DND-41 (cell line): ENCODE measurements at regions not wholly inside any gene's neighbourhood (a gene's known extent, or its start where the extent isn't known, plus 50 kb on each side); places are given as distances from the start of the nearest gene placed in this dataset.
"Not testable (repeated sequence)": the region's sequence is repeated elsewhere in the genome, so short reads cannot be mapped to it uniquely, and the experiment has no call there.

ENCODE experiments used
- ATAC-seq: fragments of 200-7000 bp; cut with Tn5 transposase; 3 replicates; pipeline ENCODE4 v1.9.1; 2021; ENCODE audit warnings: low read depth; ENCODE audit not compliant: insufficient read depth
- DNase-seq: peaks from one replicate; pipeline ENCODE4 v3.0.0-alpha.2; 2020
- H2AFZ ChIP-seq: 2 replicates; pipeline ENCODE4 v1.6.0; 2012; ENCODE audit warnings: low read depth, low read length
- H3K27ac ChIP-seq: 2 replicates; pipeline ENCODE4 v1.5.1; 2012; ENCODE audit warnings: low read length, inconsistent platforms
- H3K27me3 ChIP-seq: fragments of 200-600 bp; sonication (generic); 2 replicates; pipeline ENCODE4 v1.6.0; 2012; ENCODE audit warnings: low read length, mild to moderate bottlenecking, inconsistent platforms; ENCODE audit not compliant: insufficient read depth, poor library complexity
- H3K36me3 ChIP-seq: 2 replicates; pipeline ENCODE4 v1.5.1; 2012; ENCODE audit warnings: low read length, inconsistent platforms; ENCODE audit not compliant: insufficient read depth
- H3K4me1 ChIP-seq: 2 replicates; pipeline ENCODE4 v1.5.1; 2012; ENCODE audit warnings: mild to moderate bottlenecking, low read length; ENCODE audit not compliant: insufficient read depth
- H3K4me2 ChIP-seq: 2 replicates; pipeline ENCODE4 v1.6.0; 2012; ENCODE audit warnings: mild to moderate bottlenecking, moderate library complexity, low read length, inconsistent platforms; ENCODE audit not compliant: insufficient read depth
- H3K4me3 ChIP-seq, 2 experiments: fragments of 200-600 bp in 1 of 2; shearing (Covaris generic) in 1 of 2; 2 replicates each; pipeline ENCODE4 v1.5.1; 2012 to 2016; ENCODE audit warnings: inconsistent platforms in 2 of 2, low read length in 2 of 2, mild to moderate bottlenecking in 2 of 2, low read depth in 1 of 2, moderate library complexity in 1 of 2
- H3K79me2 ChIP-seq: 2 replicates; pipeline ENCODE4 v1.6.0; 2012; ENCODE audit warnings: low read length, inconsistent platforms; ENCODE audit not compliant: insufficient read depth
- H3K9ac ChIP-seq: 2 replicates; pipeline ENCODE4 v1.6.0; 2012; ENCODE audit warnings: low read depth, mild to moderate bottlenecking, inconsistent platforms, low read length, moderate library complexity
- H3K9me3 ChIP-seq: 2 replicates; pipeline ENCODE4 v1.5.1; 2012; ENCODE audit warnings: low read length, moderate library complexity, mild to moderate bottlenecking, inconsistent platforms; ENCODE audit not compliant: insufficient read depth, severe bottlenecking
- H4K20me1 ChIP-seq: 2 replicates; pipeline ENCODE4 v1.6.0; 2012; ENCODE audit warnings: low read length; ENCODE audit not compliant: insufficient read depth
- EZH2 ChIP-seq: IDR thresholded peaks from 3 replicates; pipeline ENCODE4 v1.6.1; 2012; ENCODE audit warnings: borderline replicate concordance, low read depth, mild to moderate bottlenecking, moderate library complexity, low read length, inconsistent platforms; ENCODE audit not compliant: severe bottlenecking
- TF ChIP-seq, protein P1 (sequence below): IDR thresholded peaks from 2 replicates; pipeline ENCODE4 v1.5.1; 2012; ENCODE audit warnings: borderline replicate concordance, low read length, moderate library complexity, mild to moderate bottlenecking; ENCODE audit not compliant: poor library complexity, severe bottlenecking; ENCODE audit errors: extremely low read depth

GRCh38 chr9:102642651-102643050, 352.5 kb upstream of the CYLC2 start:
- no peak for DNase-seq
- no peak overlapping the region for H3K4me2 ChIP-seq
- no peak for ATAC-seq
- no peak overlapping the region for H2AFZ ChIP-seq
- no peaks in the 10 kb centered on the region for H3K79me2 ChIP-seq
- H3K4me1 ChIP-seq, result no peaks in the 10 kb centered on the region
- H3K9me3 ChIP-seq, result no peaks in the 10 kb centered on the region
- H4K20me1 ChIP-seq, result no peaks in the 10 kb centered on the region
- TF ChIP-seq, protein P1, sequence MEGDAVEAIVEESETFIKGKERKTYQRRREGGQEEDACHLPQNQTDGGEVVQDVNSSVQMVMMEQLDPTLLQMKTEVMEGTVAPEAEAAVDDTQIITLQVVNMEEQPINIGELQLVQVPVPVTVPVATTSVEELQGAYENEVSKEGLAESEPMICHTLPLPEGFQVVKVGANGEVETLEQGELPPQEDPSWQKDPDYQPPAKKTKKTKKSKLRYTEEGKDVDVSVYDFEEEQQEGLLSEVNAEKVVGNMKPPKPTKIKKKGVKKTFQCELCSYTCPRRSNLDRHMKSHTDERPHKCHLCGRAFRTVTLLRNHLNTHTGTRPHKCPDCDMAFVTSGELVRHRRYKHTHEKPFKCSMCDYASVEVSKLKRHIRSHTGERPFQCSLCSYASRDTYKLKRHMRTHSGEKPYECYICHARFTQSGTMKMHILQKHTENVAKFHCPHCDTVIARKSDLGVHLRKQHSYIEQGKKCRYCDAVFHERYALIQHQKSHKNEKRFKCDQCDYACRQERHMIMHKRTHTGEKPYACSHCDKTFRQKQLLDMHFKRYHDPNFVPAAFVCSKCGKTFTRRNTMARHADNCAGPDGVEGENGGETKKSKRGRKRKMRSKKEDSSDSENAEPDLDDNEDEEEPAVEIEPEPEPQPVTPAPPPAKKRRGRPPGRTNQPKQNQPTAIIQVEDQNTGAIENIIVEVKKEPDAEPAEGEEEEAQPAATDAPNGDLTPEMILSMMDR, result no peak
- no peak for TF ChIP-seq EZH2
- H3K36me3 ChIP-seq, result no peaks in the 10 kb centered on the region
- H3K9ac ChIP-seq, result no peak overlapping the region
- no peaks in the 10 kb centered on the region for H3K27me3 ChIP-seq
- no peak overlapping the region for H3K4me3 ChIP-seq
- H3K27ac ChIP-seq, result no peak overlapping the region

GRCh38 chr9:102631559-102631958, 363.6 kb upstream of the CYLC2 start:
- no peak overlapping the region for H3K4me3 ChIP-seq
- H3K79me2 ChIP-seq, result no peaks in the 10 kb centered on the region
- no peaks in the 10 kb centered on the region for H3K36me3 ChIP-seq
- H2AFZ ChIP-seq, result no peak overlapping the region
- H3K9me3 ChIP-seq, result no peaks in the 10 kb centered on the region
- DNase-seq (no peak), ATAC-seq (no peak)
- TF ChIP-seq, protein P1, result peak; percentile 44
- TF ChIP-seq EZH2, result no peak
- H4K20me1 ChIP-seq, result no peaks in the 10 kb centered on the region
- no peak overlapping the region for H3K9ac ChIP-seq
- no peak overlapping the region for H3K27ac ChIP-seq
- H3K4me2 ChIP-seq, result no peak overlapping the region
- H3K27me3 ChIP-seq, result no peaks in the 10 kb centered on the region
- no peaks in the 10 kb centered on the region for H3K4me1 ChIP-seq

GRCh38 chr9:102609461-102609860, 385.7 kb upstream of the CYLC2 start:
- no peaks in the 10 kb centered on the region for H3K4me1 ChIP-seq
- H2AFZ ChIP-seq, result no peak overlapping the region
- H3K9ac ChIP-seq, result no peak overlapping the region
- H3K27ac ChIP-seq, result no peak overlapping the region
- DNase-seq (no peak), ATAC-seq (no peak)
- H3K36me3 ChIP-seq, result no peaks in the 10 kb centered on the region
- no peak overlapping the region for H3K4me3 ChIP-seq
- no peaks in the 10 kb centered on the region for H4K20me1 ChIP-seq
- no peaks in the 10 kb centered on the region for H3K79me2 ChIP-seq
- no peaks in the 10 kb centered on the region for H3K27me3 ChIP-seq
- no peaks in the 10 kb centered on the region for H3K9me3 ChIP-seq
- no peak overlapping the region for H3K4me2 ChIP-seq
- no peak for TF ChIP-seq EZH2
- TF ChIP-seq, protein P1, result no peak

DNA sequence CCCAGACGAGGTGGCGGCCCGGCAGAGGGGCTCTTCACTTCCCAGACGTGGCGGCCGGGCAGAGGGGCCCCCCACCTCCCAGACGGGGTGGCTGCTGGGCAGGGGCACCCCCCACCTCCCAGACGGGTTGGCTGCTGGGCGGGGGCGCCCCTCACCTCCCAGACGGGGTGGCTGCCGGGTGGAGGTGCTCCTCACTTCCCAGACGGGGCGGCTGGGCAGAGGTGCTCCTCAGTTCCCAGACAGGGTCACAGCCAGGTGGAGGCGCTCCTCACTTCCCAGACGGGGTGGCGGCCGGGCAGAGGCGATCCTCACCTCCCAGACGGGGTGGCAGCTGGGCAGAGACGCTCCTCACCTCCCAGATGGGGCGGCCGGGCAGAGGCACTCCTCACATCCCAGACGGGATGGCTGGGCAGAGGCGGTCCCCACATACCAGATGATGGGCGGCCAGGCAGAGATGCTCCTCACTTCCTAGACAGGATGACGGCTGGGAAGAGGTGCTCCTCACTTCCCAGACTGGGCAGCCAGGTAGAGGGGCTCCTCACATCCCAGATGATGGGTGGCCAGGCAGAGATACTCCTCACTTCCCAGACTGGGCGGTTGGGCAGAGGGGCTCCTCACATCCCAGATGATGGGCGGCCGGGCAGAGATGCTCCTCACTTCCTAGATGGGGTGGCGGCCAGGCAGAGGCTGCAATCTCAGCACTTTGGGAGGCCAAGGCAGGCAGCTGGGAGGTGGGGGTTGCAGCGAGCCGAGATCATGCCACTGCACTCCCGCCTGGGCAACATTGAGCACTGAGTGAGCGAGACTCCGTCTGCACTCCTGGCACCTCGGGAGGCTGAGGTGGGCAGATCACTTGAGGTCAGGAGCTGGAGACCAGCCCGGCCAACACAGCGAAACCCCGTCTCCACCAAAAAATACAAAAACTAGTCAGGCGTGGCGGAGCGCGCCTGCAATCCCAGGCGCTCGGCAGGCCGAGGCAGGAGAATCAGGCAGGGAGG, 391.6 kb upstream of the CYLC2 start:
- not testable (repeated sequence) for H3K4me1 ChIP-seq, H3K4me2 ChIP-seq, DNase-seq, H3K9me3 ChIP-seq, H2AFZ ChIP-seq, H3K36me3 ChIP-seq, H3K9ac ChIP-seq, H3K27ac ChIP-seq, H3K79me2 ChIP-seq, H4K20me1 ChIP-seq, H3K27me3 ChIP-seq, ATAC-seq, H3K4me3 ChIP-seq
